Glutamatergic neuron (in vitro differentiated cells): ENCODE measurements at regions not wholly inside any gene's neighbourhood (a gene's known extent, or its start where the extent isn't known, plus 50 kb on each side); places are given as distances from the start of the nearest gene placed in this dataset.

ENCODE experiments used
- DNase-seq: peaks from one replicate; pipeline ENCODE4 v3.0.0; 2022
- H3K27ac Mint-ChIP-seq: one replicate; pipeline ENCODE4 v1.8.0; 2020; ENCODE audit warnings: mild to moderate bottlenecking, mixed read lengths, inconsistent platforms; ENCODE audit not compliant: unreplicated experiment
- H3K27me3 Mint-ChIP-seq: one replicate; pipeline ENCODE4 v1.8.0; 2020; ENCODE audit warnings: mild to moderate bottlenecking, moderate library complexity, mixed read lengths, inconsistent platforms; ENCODE audit not compliant: unreplicated experiment
- H3K36me3 Mint-ChIP-seq: one replicate; pipeline ENCODE4 v1.8.0; 2020; ENCODE audit warnings: mild to moderate bottlenecking, mixed read lengths, inconsistent platforms; ENCODE audit not compliant: unreplicated experiment
- H3K4me1 Mint-ChIP-seq: one replicate; pipeline ENCODE4 v1.8.0; 2020; ENCODE audit warnings: mild to moderate bottlenecking, low read depth, mixed read lengths, inconsistent platforms; ENCODE audit not compliant: unreplicated experiment
- H3K4me3 Mint-ChIP-seq: one replicate; pipeline ENCODE4 v1.8.0; 2020; ENCODE audit warnings: mild to moderate bottlenecking, mixed read lengths, inconsistent platforms; ENCODE audit not compliant: unreplicated experiment
- H3K9me3 Mint-ChIP-seq: one replicate; pipeline ENCODE4 v1.8.0; 2020; ENCODE audit warnings: mild to moderate bottlenecking, moderate library complexity, mixed read lengths, inconsistent platforms; ENCODE audit not compliant: unreplicated experiment
- CTCF ChIP-seq: fragments of 200-600 bp; sonication (generic); IDR thresholded peaks from one replicate; pipeline ENCODE4 v1.5.0; 2021; ENCODE audit not compliant: partially characterized antibody, unreplicated experiment

DNA sequence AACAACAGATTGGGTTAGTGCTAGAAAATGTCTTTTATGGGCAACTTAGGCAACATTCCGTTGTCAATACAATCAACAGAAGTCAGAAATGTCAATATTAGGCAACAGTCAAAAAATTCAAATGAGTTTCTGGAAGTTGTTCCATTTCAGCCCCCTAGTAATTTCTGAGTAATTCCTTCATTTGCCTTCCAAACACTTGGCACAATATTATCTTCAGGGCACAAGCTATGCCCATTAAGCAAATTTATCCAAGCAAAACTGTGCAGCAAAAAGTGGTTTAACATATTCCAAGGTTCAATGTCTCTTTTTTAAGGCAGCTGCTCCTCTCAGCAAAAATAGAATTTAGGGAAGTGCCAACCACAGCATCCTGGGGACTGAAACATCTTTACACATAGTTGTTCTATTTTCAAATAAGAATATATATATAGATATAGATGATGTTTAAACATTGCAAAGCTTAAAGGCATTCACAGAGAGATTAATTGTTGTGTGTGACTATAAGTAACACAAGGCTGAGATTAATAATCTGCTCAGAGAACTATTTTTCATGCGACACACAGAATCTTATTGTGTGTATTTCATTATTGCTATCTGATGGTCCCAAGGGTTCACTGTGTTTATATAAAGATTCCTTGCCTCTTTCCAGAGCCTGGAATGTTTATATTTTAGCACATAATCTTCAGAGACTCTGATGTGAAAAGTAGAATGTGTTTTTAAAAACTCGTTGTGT lies 75.2 kb upstream of the ADTRP start:
- Mint-ChIP-seq H3K9me3 (peaks cover 1% of the 10 kb centered on the region), H3K27me3 (no peaks in the 10 kb centered on the region), H3K4me1 (peaks cover 2% of the 10 kb centered on the region), H3K36me3 (no peaks in the 10 kb centered on the region), H3K27ac (no peak overlapping the region), H3K4me3 (no peak overlapping the region)
- no peak for TF ChIP-seq CTCF
- no peak for DNase-seq

GRCh38 chr6:11852061-11852651 lies 73.6 kb upstream of the ADTRP start:
- H3K27me3 Mint-ChIP-seq: no peaks in the 10 kb centered on the region
- H3K36me3 Mint-ChIP-seq: no peaks in the 10 kb centered on the region
- peaks cover 2% of the 10 kb centered on the region for H3K4me1 Mint-ChIP-seq
- H3K27ac Mint-ChIP-seq: no peak overlapping the region
- H3K4me3 Mint-ChIP-seq: no peak overlapping the region
- no peak for DNase-seq
- TF ChIP-seq CTCF: no peak
- peaks cover 1% of the 10 kb centered on the region for H3K9me3 Mint-ChIP-seq

- no peak for TF ChIP-seq CTCF
- DNase-seq: no peak
- H3K4me1 Mint-ChIP-seq: peaks cover 2% of the 10 kb centered on the region
- H3K4me3 Mint-ChIP-seq: no peak overlapping the region
- peaks cover 1% of the 10 kb centered on the region for H3K9me3 Mint-ChIP-seq
- no peaks in the 10 kb centered on the region for H3K27me3 Mint-ChIP-seq
- no peaks in the 10 kb centered on the region for H3K36me3 Mint-ChIP-seq
- H3K27ac Mint-ChIP-seq: no peak overlapping the region
Observed at GRCh38 chr6:11851387-11851786, 72.8 kb upstream of the ADTRP start.

DNA sequence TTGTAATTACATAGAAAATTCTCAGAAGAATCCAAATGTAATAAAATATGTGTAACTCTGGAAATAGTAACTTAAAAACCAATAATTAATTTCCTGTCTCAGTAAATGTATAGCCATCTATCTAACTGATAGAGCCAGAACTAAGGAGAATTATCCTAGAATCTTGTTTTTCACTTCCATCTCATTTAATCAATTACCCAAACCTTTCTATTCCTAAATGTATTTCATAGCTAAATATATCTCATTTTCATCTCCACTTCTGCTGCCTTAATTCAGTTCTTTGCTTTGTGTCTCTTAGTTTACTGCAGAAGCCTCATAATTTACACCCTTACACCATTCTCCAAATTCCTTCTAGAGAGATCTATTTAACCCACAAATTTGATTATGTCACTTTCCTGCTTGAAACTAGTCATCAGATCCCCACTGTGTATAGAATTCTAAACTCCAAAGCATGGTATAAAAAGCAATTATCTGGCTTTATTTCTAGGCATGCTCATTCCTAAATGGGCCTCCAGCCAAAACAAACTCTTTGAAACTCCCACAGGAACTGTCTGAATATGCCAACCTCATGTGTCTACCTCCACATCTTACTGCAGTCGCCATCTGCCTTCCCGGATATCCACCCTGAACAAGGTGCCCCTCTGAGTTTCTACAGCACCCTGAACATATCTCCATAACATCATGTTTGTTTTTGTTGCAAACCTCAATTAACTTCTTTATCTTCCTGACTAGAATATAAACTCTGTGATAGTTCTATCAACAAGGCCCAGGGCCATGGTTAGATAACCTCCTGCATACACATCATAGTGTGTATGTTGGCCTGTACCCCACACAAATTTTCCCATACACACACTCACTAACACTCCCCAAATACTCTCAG lies 70.5 kb upstream of the ADTRP start:
- no peak for DNase-seq
- Mint-ChIP-seq H3K36me3 (no peaks in the 10 kb centered on the region), H3K4me3 (no peak overlapping the region), H3K4me1 (peaks cover 2% of the 10 kb centered on the region), H3K27me3 (no peaks in the 10 kb centered on the region), H3K27ac (no peak overlapping the region), H3K9me3 (peaks cover 1% of the 10 kb centered on the region)
- TF ChIP-seq CTCF: no peak

DNA sequence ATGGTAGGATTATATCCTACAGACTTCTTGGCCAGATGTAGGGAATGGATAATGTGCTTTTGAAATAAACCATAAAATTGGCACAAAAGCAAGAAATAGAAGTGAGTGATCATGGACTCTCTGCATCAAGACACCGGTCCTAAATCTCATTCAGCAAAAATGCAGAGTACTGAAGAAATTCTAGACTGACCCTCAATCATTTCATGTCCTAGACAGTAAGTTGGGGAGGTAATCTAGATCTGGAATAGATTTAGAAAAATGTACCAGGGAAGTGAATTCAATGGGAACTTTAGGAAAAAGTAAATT lies 69.7 kb upstream of the ADTRP start:
- Mint-ChIP-seq H3K4me3 (no peak overlapping the region), H3K36me3 (no peaks in the 10 kb centered on the region), H3K27ac (no peak overlapping the region), H3K9me3 (peaks cover 1% of the 10 kb centered on the region), H3K27me3 (no peaks in the 10 kb centered on the region), H3K4me1 (peaks cover 2% of the 10 kb centered on the region)
- no peak for DNase-seq
- TF ChIP-seq CTCF: no peak
